GM21526 (cell line): ENCODE measurements at regions not wholly inside any gene's neighbourhood (a gene's known extent, or its start where the extent isn't known, plus 50 kb on each side); places are given as distances from the start of the nearest gene placed in this dataset.

ENCODE experiments used
- ATAC-seq: cut with Tn5 transposase; IDR thresholded peaks from one replicate; pipeline ENCODE4 v1.9.1; 2021; ENCODE audit warnings: moderate library complexity; ENCODE audit not compliant: unreplicated experiment, low FRiP score

DNA sequence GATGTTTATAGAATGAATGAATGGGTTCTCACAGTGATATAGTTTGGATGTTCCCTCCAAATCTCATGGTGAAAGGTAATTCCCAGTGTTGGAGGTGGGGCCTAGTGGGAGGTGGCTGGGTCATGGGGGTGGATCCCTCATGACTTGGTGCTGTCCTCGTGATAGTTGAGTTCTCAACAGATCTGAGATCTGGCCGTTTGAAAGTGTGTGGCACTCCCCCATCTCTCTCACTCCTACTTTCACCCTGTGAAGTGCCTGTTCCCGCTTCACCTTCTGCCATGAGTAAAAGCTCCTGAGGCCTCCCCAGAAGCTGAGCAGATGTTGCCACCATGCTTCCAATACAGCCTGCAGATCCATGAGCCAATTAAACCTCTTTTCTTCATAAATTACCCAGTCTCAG, 170.8 kb upstream of the LINGO1 start:
- ATAC-seq: no peak

DNA sequence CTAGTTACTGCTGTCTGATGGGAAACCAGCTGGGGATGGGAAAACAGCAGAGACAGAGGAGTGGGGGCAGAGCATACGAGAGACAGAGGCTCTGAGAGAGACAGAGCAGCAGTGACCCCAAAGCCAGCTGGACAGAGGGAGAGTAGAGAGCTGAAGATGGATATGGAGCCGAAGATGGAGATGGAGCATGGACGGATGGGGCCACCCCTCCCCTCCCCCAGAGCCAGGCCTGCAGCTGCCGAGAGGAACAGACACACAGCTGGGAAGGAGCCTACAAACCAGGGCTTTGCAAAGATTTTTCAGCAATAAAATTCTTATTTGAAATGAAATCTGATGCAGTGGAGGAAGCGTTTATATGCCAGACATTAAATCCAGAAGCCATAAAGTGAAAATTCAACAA, 167.6 kb upstream of the LINGO1 start:
- ATAC-seq: no peak

DNA sequence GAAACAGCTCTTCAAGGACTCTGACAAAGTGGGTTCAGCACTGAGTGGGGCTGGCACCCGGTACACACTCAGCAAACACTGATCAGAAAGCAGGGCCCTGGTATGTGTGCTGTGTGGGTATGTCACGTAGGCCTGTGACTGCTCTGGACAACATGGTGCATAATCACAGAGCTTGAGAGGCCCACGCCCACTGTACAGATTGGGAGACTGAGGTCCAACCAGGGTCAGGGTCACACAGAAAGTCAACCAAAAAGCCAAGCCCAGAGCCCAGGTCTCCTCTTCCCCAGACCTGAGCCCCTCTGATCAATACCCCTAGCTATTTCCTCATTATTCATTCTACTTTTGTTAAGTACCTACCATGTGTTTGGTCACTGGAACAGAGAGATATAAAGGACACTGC, 166.1 kb upstream of the LINGO1 start:
- ATAC-seq: no peak

DNA sequence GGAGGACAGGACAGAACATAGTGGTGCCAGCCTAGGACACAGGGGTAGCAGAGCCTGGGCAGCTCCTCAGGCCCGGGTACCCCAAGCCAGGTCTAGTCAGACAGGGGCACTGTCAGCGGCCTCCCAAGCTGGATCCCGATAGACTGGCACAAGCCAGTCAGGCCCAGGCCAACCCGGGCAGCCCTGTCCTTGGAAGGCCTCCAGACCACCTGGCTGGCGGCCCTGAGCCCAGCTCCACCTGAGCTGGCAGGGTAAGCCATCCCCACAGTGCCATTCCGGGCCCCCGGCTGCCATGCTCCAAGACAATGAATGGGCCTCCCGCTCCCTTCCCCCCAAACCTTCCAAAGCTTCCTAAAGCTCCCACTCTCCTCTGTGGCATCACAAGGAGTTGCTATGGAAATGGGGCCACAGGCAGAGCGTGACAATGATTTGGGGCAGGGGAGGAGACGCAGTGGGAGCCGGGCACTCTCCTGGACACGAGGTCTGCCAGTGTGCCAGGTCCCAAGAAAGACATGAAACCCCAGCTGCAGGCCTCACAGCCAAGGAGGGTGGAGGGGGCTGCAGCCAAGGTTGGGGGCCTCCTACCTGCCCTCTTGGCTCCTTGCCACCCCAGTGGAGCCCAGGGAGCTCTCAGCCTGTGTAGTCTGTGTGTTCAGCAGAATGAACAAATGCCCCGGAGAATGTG, 165.6 kb upstream of the LINGO1 start:
- no peak for ATAC-seq

DNA sequence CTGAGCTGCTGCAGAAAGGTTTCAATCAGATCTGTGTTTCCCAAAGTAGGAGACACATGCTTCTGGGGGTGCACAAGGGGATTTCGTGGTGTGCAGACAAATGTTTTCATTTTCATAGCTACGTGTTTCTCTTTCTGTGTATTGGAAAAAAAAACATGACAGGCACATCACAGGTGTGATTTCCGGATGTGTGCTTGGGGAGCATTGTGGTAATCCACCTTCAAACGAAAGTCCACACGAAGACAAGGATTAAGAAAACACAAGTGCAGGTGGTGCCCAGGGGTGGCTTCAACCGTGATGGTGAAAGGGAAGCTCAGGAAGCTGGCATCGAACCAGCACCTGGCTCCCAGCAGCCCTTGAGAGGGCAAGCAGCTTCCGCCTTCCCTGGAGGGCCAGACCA, 164.6 kb upstream of the LINGO1 start:
- ATAC-seq: no peak

DNA sequence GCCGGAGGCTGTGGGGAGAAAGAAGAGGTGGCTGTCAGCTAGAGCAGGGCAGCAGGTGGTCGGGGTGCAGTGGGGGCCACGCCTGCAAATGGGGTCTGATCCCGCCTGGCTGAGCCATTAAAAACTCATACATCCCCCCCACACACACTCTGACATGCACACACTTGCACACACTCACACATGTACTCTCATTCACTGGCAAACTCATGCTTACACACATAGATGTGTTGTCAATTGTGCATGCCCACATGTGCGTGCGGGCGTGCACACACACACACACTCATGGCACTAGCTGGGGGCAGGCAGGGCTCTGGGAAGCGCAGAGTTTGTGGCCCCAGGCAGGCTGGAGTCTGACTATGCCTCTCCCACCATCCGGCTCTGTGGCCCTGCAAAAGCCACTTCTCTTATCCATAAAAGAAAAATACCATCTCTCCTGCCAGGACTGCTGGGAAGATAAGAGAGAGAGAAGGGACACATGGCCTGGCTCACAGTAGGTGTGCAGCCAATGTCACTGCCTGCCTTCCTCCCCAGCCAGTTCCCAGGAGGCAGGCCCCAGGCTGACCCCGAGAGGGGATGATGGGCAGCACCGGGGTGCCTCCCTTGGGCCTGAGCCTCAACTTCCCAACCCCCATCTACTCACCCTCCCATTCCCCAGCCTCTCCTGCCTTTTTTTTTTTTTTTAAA, 163.5 kb upstream of the LINGO1 start:
- ATAC-seq: no peak

DNA sequence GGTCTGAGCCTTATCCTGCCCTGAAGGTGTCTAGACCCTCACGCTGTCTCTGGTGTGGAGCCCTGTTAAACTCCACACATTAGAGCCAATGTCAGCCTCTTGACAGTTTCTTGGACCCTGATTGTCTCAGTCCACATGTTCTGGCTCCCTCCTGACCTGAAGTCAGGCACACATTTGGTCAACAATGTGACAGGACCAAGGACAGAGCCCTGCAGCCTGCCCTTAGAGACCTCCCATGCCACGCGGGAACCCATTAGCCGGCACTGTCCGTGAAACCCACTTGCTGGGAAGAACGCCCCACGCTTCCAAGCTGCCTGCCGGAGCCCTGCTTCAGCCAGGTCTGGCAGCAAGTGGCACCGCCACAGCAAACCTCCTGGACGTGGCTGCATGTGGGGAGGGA, 162.7 kb upstream of the LINGO1 start:
- ATAC-seq: no peak

DNA sequence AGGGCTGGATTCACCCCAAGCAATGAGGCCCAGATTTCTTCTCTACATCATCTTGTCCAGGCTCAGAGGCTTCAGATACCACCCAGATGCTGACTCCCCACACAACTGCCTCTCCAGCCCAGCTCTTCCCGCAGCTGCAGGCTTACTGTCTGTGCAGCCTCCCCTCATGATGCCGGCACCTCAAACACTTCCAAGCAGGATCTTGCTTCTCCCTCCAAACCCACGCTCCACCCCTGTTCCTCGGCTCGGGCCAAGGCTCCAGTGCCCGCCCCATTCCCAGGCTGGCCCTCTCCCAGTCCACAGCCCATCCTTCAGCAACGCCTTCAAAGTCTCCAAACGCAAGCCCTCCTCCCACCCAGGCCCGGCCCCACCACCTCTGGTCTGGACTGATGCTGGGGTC, 159.2 kb upstream of the LINGO1 start:
- ATAC-seq: no peak

DNA sequence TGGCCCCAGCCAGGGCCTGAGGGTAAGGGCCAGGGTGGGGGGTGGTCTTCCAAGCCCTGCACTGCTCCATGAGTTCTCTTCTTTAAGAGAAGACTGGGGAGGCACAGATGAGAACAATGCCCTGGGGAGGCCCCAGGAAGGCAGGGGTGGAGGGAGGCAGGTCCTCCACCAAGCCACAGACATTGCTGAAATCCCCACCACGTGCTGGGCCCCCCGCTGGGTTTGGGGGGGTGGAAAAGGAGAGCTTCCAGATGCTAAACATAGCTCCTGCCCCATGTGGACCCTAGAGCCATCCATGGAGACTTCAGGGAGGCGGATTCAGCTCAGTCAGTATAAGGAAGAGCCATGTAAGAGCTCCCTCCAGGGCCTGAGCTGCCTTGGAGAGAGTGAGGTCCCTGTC, 157.8 kb upstream of the LINGO1 start:
- no peak for ATAC-seq

DNA sequence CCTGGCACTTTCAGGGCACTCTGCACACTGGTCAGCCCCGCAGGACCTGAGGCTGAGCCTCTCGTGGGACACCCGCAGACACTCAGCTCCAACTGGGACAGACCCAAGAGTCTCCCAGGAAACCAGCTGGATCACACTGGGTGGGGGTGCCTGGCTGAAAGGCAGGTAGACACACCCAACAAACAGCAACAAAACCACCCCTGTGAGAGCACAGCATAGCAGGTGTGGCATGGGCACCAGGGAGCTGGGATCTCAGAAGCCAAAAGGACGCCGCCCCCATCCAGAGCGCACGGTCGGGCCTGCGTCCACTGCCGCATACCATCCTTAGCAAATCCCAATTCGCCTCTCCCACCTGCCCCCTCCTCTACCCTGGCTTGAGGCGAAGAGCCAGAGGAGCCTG, 154.2 kb upstream of the LINGO1 start:
- ATAC-seq: no peak

DNA sequence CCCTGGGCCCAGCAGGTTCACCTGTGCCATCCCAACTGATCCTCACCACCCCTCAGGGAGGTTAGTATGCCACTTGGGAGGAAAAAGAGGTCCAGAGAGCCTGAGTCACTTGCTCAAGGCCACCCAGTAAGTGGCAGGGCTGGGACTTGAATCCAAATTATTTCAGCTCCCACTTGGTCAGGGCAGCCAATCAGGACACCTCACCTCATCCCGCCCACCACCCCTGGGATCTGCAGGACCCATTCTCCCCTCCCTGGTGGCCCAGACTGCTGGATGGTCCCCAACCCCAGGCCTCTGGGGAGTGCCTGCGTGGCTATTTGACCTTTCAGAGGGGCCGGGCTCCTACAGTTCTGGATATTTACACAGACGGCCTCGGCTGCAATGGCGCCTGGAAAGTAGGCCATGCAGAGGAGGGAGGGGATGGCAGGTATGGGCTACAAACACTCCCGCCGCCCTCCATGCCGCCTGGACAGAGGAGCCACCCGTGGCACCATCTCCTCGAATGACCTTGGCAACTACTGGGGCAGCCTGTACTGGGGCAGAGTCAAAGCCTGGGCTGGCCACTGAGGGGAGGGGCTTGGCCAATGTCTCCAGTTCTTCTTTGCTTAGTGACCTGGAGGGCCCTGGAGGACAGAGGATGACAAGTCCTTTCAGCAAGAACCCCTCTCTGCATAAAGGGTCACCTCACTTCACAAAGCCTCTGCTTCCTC, 153.6 kb upstream of the LINGO1 start:
- ATAC-seq: no peak

DNA sequence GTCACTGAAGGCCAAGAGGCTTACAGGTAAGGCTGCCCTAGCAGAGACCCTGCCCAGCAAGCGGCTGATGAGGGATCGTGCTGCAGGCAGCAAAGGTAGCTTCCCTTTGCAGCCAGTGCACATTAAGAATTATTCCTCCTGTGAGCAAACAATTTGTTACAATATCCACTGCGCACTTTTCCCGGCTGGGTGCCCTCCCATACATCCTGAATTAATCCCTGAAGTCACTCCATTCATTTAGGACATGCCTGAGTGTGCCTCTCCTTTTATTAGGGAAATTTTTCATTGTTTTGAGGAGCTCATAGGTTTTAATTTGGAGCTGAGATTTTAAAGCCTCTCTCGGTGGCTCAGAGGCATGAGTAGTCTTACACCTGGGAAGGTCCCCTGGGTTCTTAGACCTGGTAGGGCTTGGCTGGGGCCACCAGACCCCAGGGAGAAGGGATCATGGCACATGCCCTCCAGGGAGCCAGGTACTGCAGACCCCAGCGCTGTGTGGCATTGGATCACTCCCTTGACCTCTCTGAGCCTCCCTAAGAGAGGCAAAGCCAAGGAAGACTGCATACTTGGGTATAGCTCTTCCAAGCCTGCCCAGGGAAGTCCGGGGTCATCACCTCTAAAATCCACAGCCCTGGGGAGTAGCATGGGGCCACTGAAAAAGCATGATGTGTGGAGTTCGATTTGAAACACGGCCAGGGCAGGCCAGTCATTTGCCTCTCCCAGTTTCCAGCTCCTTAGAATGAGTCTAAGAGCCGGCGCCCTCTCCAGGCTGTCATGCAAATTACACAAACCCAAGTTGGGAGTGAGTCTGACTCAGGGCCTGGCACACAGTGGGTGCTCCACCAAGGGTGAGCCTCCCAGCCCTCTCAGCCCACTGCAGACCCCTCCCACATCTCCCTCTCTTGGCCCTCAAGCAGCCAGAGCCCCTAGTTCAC, 151.9 kb upstream of the LINGO1 start:
- no peak for ATAC-seq

DNA sequence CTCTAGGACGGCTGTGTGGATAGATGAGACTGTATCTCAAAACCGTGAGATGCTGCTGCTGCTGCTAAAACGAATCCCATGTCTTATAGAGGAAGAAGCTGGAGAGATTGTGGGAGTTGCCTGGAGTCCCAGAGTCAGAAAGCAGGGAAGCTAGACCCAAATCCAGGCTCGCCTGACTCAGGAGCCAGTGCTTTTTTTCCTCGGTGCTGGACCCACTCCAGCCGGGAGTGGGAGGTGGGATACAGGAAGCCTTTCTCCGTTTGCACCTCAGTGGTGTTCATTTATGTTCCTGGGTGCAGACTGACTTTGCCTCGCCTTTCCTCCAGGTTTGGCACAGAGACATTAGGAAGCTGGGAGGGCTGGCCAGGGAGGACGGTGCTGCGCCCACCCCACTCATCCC, 150.9 kb upstream of the LINGO1 start:
- no peak for ATAC-seq

DNA sequence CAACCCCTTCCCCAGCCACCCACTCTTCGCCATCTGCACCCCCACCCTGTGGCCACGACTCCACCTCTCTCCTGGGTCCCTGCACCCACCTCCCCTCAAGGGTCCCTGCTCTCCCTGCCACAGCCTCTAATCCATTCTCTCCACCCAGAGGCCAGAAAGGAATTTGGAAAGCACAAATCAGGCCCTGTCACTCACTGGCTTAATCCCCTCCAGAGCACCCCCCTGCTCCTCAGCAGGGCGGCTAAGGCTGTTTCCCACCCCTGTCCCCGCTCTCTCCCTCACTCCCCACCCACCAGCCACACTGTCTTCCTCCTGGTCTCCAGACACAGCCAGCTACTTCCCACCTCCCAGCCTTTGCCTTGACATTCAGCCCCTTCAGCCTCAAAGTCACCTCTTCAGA, 150.0 kb upstream of the LINGO1 start:
- ATAC-seq: no peak

DNA sequence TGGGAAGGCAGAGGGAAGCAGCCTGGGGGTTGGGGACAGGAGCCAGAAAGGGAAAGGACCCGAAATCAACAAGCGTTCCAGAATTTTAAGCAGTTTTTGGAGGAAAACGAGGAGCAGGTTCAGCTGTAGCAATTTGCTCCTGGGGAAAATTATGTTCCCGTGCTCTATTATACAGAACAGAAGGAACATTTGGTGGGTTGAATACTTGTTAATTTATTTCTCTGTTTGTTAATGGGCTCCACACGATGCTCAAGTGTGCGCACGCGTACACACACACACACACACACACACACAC, 149.2 kb upstream of the LINGO1 start:
- no peak for ATAC-seq

DNA sequence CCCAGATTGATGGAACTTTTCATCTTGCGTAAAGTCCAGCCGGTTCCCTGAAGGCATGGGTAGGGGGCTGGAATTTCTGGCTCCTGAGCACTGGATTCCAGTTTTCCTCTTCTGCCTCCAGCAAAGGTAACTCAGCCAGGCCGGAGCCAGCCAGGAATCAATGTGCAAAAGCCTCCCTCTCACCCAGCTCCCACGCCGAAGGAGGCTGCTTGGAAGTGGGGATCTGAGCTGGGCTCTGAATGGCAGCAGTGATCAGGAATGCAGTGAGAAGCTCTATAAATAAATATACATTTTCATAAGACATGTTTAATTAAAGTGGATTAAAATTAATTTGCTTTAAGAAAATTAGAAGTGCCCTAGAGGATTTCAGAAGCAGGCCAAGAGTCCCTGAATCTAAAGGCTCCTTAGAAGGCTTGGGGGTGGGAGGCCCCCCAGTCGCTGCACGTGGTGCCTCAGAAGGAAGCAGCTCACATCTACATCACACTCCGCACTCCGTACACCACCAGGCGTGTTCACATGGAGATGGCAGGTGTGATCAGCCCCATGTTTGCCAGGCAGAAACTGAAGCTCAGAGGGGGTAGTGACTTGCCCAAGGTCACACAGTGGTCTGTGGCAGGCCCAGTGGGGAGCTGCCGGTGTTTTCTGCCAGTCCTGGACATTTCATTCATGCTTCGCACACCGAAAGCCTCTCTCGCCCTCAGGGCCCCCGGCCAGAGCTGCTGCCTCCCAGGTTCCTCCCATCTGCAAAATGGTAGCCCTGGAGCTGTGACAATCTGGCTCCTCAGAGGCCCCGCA, 148.6 kb upstream of the LINGO1 start:
- no peak for ATAC-seq

DNA sequence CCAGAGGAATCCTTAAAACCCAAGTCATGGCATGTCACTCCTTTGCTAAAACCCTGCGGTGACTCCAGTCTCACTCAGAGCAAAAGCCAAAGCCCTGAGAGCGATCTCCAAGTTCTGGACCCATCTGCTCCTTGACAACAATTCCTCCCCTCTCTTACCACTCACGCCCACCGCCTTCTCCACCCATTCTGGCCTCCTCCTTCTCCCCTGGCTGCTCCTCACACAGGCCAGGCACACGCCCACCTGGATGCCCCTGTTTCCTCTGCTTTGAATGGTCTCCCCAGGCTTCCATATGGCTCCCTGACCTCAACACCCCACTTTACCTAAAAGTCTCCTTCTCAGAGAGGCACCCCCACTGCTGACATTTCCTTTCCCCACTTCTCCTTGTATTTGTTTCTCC, 146.1 kb upstream of the LINGO1 start:
- no peak for ATAC-seq

DNA sequence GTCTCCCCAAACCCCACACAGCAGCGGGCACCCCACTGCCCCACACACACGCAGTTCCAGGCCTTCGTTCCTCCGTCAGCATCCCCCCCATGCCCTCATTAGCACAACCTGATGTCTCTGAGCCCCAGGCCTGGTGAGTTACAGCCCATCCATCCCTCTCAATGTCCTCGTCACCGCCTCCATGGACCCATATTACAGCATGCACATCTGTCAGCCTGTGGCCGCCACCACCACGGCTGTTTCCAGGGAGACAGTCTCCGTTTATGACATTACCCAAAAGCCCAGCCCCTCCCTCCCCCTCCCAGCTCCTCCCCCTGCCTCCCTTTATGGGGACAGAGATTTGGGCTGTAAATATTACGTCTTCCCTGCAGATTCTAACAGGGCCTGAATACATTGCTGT, 143.1 kb upstream of the LINGO1 start:
- ATAC-seq: no peak

DNA sequence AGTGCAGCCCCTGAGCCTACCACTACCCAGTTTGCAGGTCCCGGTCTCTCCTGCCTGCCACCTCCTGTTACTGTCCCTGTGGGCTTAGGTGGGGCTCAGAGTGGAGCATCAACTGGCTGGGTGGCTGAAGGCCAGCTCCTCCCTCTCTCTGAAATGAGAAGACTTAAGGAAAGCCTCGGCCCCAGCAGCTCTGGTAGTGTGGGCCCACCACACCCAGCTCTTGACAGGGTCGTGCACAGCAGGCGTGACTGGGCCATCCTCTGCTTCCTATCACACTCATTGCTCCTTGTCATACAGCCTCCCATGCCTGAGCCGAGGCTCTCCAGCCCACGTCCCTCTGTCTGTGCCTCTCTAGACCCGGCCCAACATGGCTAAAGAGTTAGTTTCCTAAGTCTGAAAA, 142.7 kb upstream of the LINGO1 start:
- ATAC-seq: no peak

DNA sequence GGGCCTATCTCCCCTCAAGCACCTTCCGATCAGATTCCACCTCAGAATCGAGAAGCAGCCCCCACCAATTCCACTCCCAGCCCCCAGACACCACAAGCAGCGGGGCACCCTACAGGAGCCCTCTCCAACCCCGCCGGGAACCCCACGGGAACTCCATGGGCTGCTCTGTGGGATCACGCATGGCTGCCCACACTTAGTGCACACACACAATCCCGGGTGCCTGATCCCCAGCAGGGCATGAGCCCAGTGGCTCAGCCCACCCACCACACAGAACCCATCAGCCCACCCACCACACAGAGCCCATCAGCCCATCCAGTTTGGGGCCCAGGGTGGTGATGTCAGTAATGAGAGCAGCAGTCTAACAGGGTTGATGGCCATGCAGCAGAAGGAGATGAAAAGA, 141.6 kb upstream of the LINGO1 start:
- ATAC-seq: no peak
